ENCODE measurements at regions not wholly inside any gene's neighbourhood (a gene's known extent, or its start where the extent isn't known, plus 50 kb on each side); places are given as distances from the start of the nearest gene placed in this dataset.

- ATAC-seq (ENCODE audit: low FRiP score) (no peak), DNase-seq (ENCODE audit: low spot score) (no peak)
- TF ChIP-seq, protein P1, sequence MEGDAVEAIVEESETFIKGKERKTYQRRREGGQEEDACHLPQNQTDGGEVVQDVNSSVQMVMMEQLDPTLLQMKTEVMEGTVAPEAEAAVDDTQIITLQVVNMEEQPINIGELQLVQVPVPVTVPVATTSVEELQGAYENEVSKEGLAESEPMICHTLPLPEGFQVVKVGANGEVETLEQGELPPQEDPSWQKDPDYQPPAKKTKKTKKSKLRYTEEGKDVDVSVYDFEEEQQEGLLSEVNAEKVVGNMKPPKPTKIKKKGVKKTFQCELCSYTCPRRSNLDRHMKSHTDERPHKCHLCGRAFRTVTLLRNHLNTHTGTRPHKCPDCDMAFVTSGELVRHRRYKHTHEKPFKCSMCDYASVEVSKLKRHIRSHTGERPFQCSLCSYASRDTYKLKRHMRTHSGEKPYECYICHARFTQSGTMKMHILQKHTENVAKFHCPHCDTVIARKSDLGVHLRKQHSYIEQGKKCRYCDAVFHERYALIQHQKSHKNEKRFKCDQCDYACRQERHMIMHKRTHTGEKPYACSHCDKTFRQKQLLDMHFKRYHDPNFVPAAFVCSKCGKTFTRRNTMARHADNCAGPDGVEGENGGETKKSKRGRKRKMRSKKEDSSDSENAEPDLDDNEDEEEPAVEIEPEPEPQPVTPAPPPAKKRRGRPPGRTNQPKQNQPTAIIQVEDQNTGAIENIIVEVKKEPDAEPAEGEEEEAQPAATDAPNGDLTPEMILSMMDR (IDR thresholded peaks at IDR 0.05): no peak
Observed at GRCh38 chr3:135885885-135886284, 79.6 kb upstream of the PPP2R3A start.

- ATAC-seq (ENCODE audit: low FRiP score) (no peak), DNase-seq (ENCODE audit: low spot score) (no peak)
- TF ChIP-seq, protein P1 (IDR thresholded peaks at IDR 0.05): no peak
Observed at GRCh38 chr3:135887220-135887619, 78.3 kb upstream of the PPP2R3A start.

- DNase-seq (ENCODE audit: low spot score): no peak
- TF ChIP-seq, protein P1 (IDR thresholded peaks at IDR 0.05): no peak
- no peak for ATAC-seq (ENCODE audit: low FRiP score)
Observed at GRCh38 chr3:135889443-135889842, 76.1 kb upstream of the PPP2R3A start.

DNA sequence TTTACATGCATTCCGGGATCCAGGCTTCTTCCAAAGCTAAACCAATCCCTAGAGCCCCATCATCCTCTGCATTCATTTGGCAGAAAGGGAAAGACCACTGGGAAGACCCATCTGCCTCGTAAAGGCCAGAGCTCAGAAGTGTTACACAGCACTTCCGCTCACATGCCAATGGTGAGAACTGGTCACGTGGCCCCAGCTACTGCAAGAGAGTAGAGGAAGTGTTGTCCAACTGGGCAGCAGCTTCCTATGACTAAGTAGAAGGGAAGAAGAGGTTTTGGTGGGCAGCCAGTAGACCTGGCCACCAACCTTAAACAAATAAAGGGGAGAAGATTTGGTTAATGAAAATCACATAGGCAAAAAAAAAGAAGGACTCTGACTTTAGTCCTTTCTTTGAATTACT is 74.4 kb upstream of the PPP2R3A start:
- TF ChIP-seq, protein P1 (IDR thresholded peaks at IDR 0.05): no peak
- DNase-seq (ENCODE audit: low spot score) (no peak), ATAC-seq (ENCODE audit: low FRiP score) (no peak)

- TF ChIP-seq, protein P1 (IDR thresholded peaks at IDR 0.05): no peak
- no peak for ATAC-seq (ENCODE audit: low FRiP score)
- DNase-seq (ENCODE audit: low spot score): peak; percentile 55
Observed at GRCh38 chr3:135895106-135895733, 70.3 kb upstream of the PPP2R3A start.

DNA sequence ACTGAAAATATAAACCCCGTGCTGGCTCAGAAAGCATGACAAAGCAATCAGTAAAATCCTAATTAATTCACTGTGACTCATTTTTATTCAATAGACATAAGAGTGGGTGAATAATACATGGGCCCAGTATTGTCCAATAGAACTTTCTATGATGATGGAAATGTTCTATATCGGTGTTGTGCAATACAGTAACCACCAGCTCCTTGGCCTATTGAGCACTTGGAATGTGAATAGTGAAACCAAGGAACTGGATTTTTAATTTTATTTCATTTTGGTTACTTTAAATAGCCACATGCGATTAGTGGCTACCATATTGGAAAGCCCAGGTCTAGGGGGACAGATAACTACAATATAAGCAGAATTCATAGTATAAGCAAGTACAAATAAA is 69.8 kb upstream of the PPP2R3A start:
- DNase-seq (ENCODE audit: low spot score) (no peak), ATAC-seq (ENCODE audit: low FRiP score) (no peak)
- TF ChIP-seq, protein P1 (IDR thresholded peaks at IDR 0.05): no peak

GRCh38 chr3:135896613-135897012 is 68.9 kb upstream of the PPP2R3A start:
- no peak for ATAC-seq (ENCODE audit: low FRiP score)
- TF ChIP-seq, protein P1 (IDR thresholded peaks at IDR 0.05): no peak
- DNase-seq (ENCODE audit: low spot score): no peak

All from omental fat pad (tissue), 3 donors.